BE2C (cell line): ENCODE measurements at regions not wholly inside any gene's neighbourhood (a gene's known extent, or its start where the extent isn't known, plus 50 kb on each side); places are given as distances from the start of the nearest gene placed in this dataset.

ENCODE experiments used
- DNase-seq: peaks from one replicate; pipeline ENCODE4 v3.0.0-alpha.2; 2020
- H3K27me3 ChIP-seq: fragments of 250-450 bp; sonication (Bioruptor Pico); 2 replicates; pipeline ENCODE4 v1.5.1; 2020; ENCODE audit warnings: mild to moderate bottlenecking
- H3K36me3 ChIP-seq: fragments of 250-450 bp; sonication (Bioruptor Pico); 2 replicates; pipeline ENCODE4 v1.5.1; 2020; ENCODE audit warnings: mild to moderate bottlenecking
- H3K4me1 ChIP-seq: fragments of 250-450 bp; sonication (Bioruptor Pico); 2 replicates; pipeline ENCODE4 v1.5.1; 2020
- H3K4me3 ChIP-seq: 2 replicates; pipeline ENCODE4 v1.5.1; 2011; ENCODE audit warnings: low read depth, low read length
- H3K9me3 ChIP-seq: fragments of 250-450 bp; sonication (Bioruptor Pico); 2 replicates; pipeline ENCODE4 v1.5.1; 2020
- TF ChIP-seq, protein P1 (sequence below): IDR thresholded peaks from 2 replicates; pipeline ENCODE4 v1.5.1; 2012; ENCODE audit warnings: mild to moderate bottlenecking, low read depth, low read length

GRCh38 chr1:98340511-98340910 lies 321.0 kb upstream of the SNX7 start:
- Histone ChIP-seq H3K27me3 (no peaks in the 10 kb centered on the region), H3K4me3 (no peak overlapping the region), H3K36me3 (no peaks in the 10 kb centered on the region), H3K9me3 (no peaks in the 10 kb centered on the region), H3K4me1 (peaks cover 23% of the 10 kb centered on the region)
- DNase-seq: no peak
- TF ChIP-seq, protein P1, sequence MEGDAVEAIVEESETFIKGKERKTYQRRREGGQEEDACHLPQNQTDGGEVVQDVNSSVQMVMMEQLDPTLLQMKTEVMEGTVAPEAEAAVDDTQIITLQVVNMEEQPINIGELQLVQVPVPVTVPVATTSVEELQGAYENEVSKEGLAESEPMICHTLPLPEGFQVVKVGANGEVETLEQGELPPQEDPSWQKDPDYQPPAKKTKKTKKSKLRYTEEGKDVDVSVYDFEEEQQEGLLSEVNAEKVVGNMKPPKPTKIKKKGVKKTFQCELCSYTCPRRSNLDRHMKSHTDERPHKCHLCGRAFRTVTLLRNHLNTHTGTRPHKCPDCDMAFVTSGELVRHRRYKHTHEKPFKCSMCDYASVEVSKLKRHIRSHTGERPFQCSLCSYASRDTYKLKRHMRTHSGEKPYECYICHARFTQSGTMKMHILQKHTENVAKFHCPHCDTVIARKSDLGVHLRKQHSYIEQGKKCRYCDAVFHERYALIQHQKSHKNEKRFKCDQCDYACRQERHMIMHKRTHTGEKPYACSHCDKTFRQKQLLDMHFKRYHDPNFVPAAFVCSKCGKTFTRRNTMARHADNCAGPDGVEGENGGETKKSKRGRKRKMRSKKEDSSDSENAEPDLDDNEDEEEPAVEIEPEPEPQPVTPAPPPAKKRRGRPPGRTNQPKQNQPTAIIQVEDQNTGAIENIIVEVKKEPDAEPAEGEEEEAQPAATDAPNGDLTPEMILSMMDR: no peak

DNA sequence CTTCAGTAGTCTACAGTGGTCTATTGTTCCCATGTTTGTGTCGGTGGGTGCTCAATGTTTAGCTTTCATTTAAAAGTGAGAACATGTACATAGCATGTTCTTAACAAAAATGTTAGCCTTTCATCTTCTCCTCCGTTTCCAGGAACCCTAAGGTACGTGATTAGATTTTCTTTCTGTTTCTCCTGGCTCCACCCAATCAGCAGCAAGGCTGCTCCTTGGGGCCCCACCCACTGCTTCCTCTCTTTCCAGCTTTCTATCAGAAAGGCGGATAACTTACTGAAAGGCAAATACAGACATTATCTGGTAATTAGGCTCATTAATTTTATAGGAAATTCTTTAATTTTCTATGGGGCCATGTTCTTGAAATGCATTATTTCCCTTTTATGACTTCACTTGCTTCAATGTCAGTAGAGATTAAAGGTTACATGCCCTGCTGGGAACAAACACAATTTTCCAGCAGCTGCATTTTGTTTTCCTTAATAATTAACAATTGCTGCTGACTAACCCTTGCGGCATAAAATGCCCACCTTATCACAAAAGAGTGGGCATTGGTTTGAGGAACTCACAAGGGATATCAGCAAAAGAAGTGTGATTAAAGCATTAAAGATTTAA lies 324.9 kb upstream of the SNX7 start:
- TF ChIP-seq, protein P1: no peak

DNA sequence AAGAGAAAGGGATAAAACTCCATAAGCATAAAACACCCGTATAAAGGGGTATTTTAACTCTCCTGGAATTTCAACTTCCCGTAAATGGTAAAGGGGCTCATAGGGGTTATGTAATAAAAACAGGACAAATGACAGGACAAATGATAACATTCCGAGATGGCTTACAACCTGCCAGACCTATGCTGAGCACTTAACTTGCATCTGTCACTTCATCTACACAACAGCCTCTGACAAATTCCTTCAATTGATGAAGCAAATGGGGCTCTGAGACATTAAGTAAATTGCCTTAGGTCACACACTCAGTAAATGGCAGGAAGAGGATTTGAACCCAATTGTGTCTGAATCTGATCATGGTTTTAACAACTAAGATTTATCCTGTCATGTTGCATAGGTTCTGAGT lies 327.6 kb upstream of the SNX7 start:
- DNase-seq: no peak
- H3K9me3 ChIP-seq: no peaks in the 10 kb centered on the region
- no peaks in the 10 kb centered on the region for H3K36me3 ChIP-seq
- peaks cover 24% of the 10 kb centered on the region for H3K4me1 ChIP-seq
- H3K27me3 ChIP-seq: no peaks in the 10 kb centered on the region
- H3K4me3 ChIP-seq: no peak overlapping the region
- TF ChIP-seq, protein P1: no peak

More for the DNA sequence above, 324.9 kb upstream of the SNX7 start:
- Histone ChIP-seq H3K36me3 (no peaks in the 10 kb centered on the region), H3K4me3 (peak overlapping the region; percentile 4), H3K4me1 (peaks cover 24% of the 10 kb centered on the region), H3K27me3 (no peaks in the 10 kb centered on the region), H3K9me3 (no peaks in the 10 kb centered on the region)
- peak; percentile 32 for DNase-seq

DNA sequence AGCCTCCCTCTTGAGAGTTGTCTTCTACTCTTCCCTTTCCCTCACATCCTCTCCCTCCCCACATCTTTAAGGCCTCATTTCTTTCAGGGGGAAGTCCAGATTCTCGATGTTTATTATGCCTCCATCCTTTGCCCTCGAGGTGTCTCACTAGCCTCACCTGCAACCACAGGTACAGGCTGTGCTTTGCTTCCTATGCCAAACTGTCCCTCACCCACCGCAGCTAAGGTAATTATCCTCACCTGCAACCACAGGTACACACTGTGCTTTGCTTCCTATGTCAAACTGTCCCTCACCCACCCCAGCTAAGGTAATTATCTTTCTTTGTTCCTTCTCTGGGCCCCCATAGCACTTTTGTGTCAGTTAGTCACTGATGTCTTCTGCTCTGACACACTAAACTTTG lies 328.1 kb upstream of the SNX7 start:
- no peak for DNase-seq
- H3K4me3 ChIP-seq: no peak overlapping the region
- TF ChIP-seq, protein P1: no peak
- no peaks in the 10 kb centered on the region for H3K27me3 ChIP-seq
- no peaks in the 10 kb centered on the region for H3K36me3 ChIP-seq
- H3K4me1 ChIP-seq: peaks cover 24% of the 10 kb centered on the region
- no peaks in the 10 kb centered on the region for H3K9me3 ChIP-seq

DNA sequence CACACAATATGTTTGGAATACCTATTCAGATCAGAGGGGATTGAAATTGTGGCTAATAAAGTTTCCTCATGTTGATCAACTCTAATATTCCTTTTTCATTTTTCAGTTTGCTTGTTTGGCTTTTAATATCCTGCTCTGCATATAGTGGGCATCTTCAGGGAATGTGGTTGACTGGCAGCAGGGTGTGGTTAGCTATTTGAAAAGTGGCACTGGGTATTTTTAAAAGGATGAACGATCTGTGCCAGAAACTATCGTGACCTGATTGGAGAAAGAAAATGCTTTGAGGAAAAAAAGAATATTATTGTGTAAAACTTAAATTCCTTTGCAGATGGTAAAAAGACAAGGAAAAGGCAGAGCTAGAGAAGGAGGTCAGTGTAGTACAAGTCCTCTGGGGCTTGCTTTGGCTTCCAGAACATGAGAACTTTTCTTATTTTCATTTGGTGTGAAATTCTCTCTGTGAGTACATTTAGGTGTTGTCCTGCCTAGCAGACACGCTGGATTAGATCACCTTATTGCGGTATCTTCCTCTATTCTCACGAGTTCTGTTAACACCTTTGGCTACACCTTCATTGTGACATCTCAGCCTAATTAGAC lies 329.7 kb upstream of the SNX7 start:
- Histone ChIP-seq H3K27me3 (no peaks in the 10 kb centered on the region), H3K4me1 (peaks cover 17% of the 10 kb centered on the region), H3K9me3 (no peaks in the 10 kb centered on the region), H3K4me3 (no peak overlapping the region), H3K36me3 (no peaks in the 10 kb centered on the region)
- TF ChIP-seq, protein P1: no peak
- no peak for DNase-seq

- no peaks in the 10 kb centered on the region for H3K9me3 ChIP-seq
- H3K4me1 ChIP-seq: peaks cover 12% of the 10 kb centered on the region
- DNase-seq: no peak
- no peaks in the 10 kb centered on the region for H3K36me3 ChIP-seq
- TF ChIP-seq, protein P1: no peak
- no peaks in the 10 kb centered on the region for H3K27me3 ChIP-seq
- no peak overlapping the region for H3K4me3 ChIP-seq
Measured at GRCh38 chr1:98331243-98331642, 330.3 kb upstream of the SNX7 start.
